Osteoblast (primary cell): ENCODE measurements at regions not wholly inside any gene's neighbourhood (a gene's known extent, or its start where the extent isn't known, plus 50 kb on each side); places are given as distances from the start of the nearest gene placed in this dataset.

Experiments used
- DNase-seq: peaks from one replicate; pipeline ENCODE4 v3.0.0; 2011; ENCODE audit warnings: low spot score, mixed read lengths; ENCODE audit not compliant: insufficient read length; ENCODE audit errors: missing footprints
- H2AFZ ChIP-seq: 2 replicates; pipeline ENCODE4 v1.6.0; 2011; ENCODE audit warnings: mild to moderate bottlenecking, low read length
- H3K27ac ChIP-seq: 2 replicates; pipeline ENCODE4 v1.5.1; 2011; ENCODE audit warnings: mild to moderate bottlenecking, low read depth, low read length, moderate library complexity
- H3K27me3 ChIP-seq: 2 replicates; pipeline ENCODE4 v1.6.0; 2012; ENCODE audit warnings: mild to moderate bottlenecking, control low read depth, inconsistent platforms, low read length, moderate library complexity; ENCODE audit not compliant: insufficient read depth
- H3K36me3 ChIP-seq: 2 replicates; pipeline ENCODE4 v1.5.1; 2011; ENCODE audit warnings: mild to moderate bottlenecking, low read length, control low read depth, moderate library complexity; ENCODE audit not compliant: insufficient read depth
- H3K4me1 ChIP-seq: 2 replicates; pipeline ENCODE4 v1.5.1; 2011; ENCODE audit warnings: mild to moderate bottlenecking, low read length, control low read depth, moderate library complexity; ENCODE audit not compliant: insufficient read depth
- H3K4me2 ChIP-seq: 2 replicates; pipeline ENCODE4 v1.6.0; 2011; ENCODE audit warnings: mild to moderate bottlenecking, low read length; ENCODE audit not compliant: insufficient read depth
- H3K4me3 ChIP-seq: fragments of 200-600 bp; sonication (generic); 3 replicates; pipeline ENCODE4 v1.5.1; 2012; ENCODE audit warnings: mild to moderate bottlenecking, low read length, inconsistent platforms; ENCODE audit not compliant: insufficient read depth
- H3K79me2 ChIP-seq: 2 replicates; pipeline ENCODE4 v1.6.0; 2012; ENCODE audit warnings: mild to moderate bottlenecking, low read length, control low read depth, inconsistent platforms; ENCODE audit not compliant: insufficient read depth
- H3K9me3 ChIP-seq: 2 replicates; pipeline ENCODE4 v1.5.1; 2011; ENCODE audit warnings: low read depth, low read length, control low read depth
- H4K20me1 ChIP-seq: 2 replicates; pipeline ENCODE4 v1.6.0; 2012; ENCODE audit warnings: mild to moderate bottlenecking, low read length, control low read depth; ENCODE audit not compliant: insufficient read depth
- TF ChIP-seq, protein P1 (sequence below): IDR thresholded peaks from 2 replicates; pipeline ENCODE4 v1.5.1; 2011; ENCODE audit warnings: mild to moderate bottlenecking, low read depth, low read length, moderate library complexity; ENCODE audit errors: extremely low read depth

- H3K9me3 ChIP-seq = no peaks in the 10 kb centered on the region
- H3K79me2 ChIP-seq = no peaks in the 10 kb centered on the region
- DNase-seq = no peak
- no peak overlapping the region for H3K4me3 ChIP-seq
- H2AFZ ChIP-seq = no peak overlapping the region
- H3K27me3 ChIP-seq = no peaks in the 10 kb centered on the region
- no peak overlapping the region for H3K4me2 ChIP-seq
- H3K4me1 ChIP-seq = no peaks in the 10 kb centered on the region
- TF ChIP-seq, protein P1, sequence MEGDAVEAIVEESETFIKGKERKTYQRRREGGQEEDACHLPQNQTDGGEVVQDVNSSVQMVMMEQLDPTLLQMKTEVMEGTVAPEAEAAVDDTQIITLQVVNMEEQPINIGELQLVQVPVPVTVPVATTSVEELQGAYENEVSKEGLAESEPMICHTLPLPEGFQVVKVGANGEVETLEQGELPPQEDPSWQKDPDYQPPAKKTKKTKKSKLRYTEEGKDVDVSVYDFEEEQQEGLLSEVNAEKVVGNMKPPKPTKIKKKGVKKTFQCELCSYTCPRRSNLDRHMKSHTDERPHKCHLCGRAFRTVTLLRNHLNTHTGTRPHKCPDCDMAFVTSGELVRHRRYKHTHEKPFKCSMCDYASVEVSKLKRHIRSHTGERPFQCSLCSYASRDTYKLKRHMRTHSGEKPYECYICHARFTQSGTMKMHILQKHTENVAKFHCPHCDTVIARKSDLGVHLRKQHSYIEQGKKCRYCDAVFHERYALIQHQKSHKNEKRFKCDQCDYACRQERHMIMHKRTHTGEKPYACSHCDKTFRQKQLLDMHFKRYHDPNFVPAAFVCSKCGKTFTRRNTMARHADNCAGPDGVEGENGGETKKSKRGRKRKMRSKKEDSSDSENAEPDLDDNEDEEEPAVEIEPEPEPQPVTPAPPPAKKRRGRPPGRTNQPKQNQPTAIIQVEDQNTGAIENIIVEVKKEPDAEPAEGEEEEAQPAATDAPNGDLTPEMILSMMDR = no peak
- no peaks in the 10 kb centered on the region for H3K36me3 ChIP-seq
- no peaks in the 10 kb centered on the region for H4K20me1 ChIP-seq
- no peak overlapping the region for H3K27ac ChIP-seq
Measured at GRCh38 chr5:3854188-3854821, 258.7 kb downstream of the IRX1 start.

DNA sequence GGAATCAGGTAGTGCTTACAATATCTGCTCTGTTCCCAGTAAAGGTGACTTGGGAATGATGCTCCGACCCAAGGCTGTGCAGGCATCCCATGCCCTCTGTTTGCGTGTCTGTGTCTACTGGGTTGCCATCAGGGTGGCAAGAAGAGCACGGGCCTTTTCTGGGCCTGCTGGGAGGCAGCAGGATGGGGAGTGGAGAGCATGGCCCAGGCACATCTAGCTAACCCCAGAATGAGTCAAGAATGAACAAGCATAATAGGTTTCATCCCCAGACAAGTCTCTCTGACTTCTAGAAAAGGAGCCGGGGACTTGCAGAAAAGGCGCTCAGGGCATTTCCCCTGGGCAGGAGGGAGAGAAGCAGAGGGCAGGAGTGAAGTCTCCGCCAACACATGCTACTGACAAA is 260.4 kb downstream of the IRX1 start:
- TF ChIP-seq, protein P1 = no peak
- Histone ChIP-seq H3K9me3 (no peaks in the 10 kb centered on the region), H3K27ac (no peak overlapping the region), H2AFZ (no peak overlapping the region), H3K4me1 (no peaks in the 10 kb centered on the region), H3K4me2 (no peak overlapping the region), H3K4me3 (no peak overlapping the region), H3K27me3 (no peaks in the 10 kb centered on the region), H4K20me1 (no peaks in the 10 kb centered on the region), H3K36me3 (no peaks in the 10 kb centered on the region), H3K79me2 (no peaks in the 10 kb centered on the region)
- DNase-seq = no peak

- no peaks in the 10 kb centered on the region for H3K9me3 ChIP-seq
Measured at GRCh38 chr5:3858524-3858923, 262.9 kb downstream of the IRX1 start.

DNA sequence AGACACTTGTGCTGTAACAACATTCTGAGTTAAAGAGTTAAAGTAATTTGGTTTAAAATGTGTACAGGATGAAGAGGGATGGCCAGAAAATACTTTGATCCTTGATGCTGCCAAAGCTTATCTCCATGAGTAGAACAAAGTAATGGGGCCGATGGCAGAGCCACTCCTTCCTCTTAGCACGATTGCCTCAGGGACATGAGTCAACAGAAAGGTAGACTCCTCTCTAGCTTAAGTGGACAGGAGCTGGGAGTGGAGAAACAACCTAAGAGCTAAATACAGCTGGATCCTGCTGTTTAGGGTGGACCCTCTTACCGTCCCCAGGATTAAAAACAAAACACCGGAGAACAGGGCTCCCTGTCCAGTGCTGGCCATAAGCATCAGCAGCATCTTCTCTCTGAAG is 267.3 kb downstream of the IRX1 start:
- Histone ChIP-seq H3K4me3 (no peak overlapping the region), H3K27ac (no peak overlapping the region), H3K4me2 (no peak overlapping the region), H3K36me3 (no peaks in the 10 kb centered on the region), H2AFZ (no peak overlapping the region), H3K79me2 (no peaks in the 10 kb centered on the region), H3K9me3 (peaks cover 4% of the 10 kb centered on the region), H3K27me3 (no peaks in the 10 kb centered on the region), H3K4me1 (no peaks in the 10 kb centered on the region), H4K20me1 (no peaks in the 10 kb centered on the region)
- TF ChIP-seq, protein P1 = no peak
- DNase-seq = no peak

More at GRCh38 chr5:3858524-3858923, 262.9 kb downstream of the IRX1 start:
- Histone ChIP-seq H3K4me1 (no peaks in the 10 kb centered on the region), H3K36me3 (no peaks in the 10 kb centered on the region), H3K27ac (no peak overlapping the region), H3K4me3 (no peak overlapping the region), H4K20me1 (no peaks in the 10 kb centered on the region), H2AFZ (no peak overlapping the region), H3K4me2 (no peak overlapping the region), H3K79me2 (no peaks in the 10 kb centered on the region), H3K27me3 (no peaks in the 10 kb centered on the region)
- TF ChIP-seq, protein P1 = no peak
- no peak for DNase-seq
